Occipital lobe (tissue), 1 donor: ENCODE measurements at regions not wholly inside any gene's neighbourhood (a gene's known extent, or its start where the extent isn't known, plus 50 kb on each side); places are given as distances from the start of the nearest gene placed in this dataset.

Source experiments
- DNase-seq: peaks from one replicate; lab custom pipeline; 2025; lab: John Stamatoyannopoulos, UW

DNA sequence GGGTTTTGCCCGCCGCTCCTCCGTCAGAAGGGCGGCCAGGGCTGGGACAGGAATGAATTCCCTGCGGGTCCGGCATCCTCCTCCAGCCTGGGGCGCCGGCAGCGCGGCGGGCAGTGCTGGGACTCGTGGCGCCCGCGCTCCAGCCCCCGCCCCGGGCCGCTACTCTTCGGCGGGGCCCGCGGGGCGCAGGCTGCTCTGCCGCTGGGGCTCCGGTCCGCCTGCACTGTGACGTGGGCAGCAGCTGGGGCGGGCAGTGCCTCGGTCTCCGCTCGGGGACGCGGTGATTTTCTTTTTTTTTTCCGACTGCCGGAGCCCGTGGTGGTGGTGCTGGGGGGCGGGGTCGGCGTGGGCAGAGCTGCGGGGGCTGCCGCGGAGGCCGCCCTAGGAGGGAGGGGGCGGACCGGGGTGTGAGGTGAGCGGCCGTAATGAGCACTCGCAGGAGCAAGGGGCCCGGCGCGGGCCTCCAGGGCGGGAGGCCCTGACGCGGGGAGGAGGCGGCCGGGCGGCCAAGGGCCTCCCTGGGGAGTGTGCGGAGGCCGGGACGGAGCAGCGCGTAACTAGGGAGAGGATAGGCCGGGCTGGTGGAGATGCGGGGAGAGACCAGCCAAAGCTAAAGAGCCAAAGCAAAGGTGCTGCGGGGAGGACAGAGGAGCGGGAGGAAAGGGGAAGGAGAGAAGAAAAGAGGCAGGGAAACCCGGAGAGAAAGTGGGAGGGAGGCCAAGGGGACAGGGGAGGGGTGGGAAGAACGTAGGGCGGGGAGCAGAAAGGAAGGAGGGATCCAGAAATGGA lies 73.3 kb upstream of the ZBED5 start:
- peak; percentile 72 for DNase-seq

DNA sequence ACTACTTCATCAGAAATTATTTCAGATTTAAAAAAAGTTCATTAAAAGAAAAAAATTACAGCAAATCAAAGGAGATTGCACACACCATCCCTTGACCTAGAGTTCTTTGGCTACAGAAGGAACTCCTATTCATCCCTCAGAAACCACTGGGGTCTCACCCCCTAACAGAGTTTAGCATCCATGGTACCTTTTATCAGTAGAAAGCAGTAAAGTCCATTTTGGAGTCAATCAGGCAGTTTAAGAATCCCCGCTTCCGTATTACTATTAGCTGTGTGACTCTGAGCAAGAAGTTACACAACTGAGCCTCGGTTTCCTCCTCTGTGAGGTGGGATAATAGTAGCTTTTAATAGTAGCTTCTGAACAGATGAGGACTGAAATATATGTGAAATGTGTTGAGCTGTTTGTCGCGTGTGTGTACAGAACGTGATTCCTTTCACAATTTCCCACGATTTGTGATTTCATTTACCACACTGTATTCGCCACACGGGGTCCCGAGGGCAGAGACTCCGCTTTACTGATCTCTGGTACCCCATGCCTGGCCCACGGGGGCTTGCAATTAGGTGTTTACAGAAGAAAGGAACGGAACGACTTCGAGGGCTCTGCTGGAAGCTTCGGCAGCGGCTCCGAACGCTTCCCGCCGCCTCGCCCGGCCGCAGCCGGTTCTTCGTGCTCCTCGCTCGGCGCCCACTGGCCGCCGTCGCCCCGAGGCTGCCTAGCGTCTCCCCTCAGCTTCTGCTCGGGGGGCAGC lies 72.5 kb upstream of the ZBED5 start:
- no peak for DNase-seq

DNA sequence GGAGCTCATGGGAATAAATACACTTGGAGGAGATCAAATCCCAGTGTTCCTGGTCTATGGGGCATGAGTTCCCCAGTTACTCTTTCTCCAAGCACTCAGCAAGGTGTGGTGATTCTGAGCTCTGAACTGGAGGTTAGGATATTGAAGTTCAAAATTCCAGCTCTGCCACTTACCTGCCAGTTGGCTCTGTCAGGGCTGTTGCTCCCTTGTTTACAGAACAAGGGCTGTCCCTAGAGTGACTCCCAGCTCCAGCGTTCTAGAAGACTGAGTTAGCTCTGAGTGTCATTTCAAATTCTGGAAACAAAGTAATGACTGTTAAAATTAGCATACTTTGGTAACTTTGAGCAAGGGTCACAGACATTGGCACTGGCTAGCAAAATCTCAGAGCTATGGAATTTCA lies 69.7 kb upstream of the ZBED5 start:
- DNase-seq = no peak

DNA sequence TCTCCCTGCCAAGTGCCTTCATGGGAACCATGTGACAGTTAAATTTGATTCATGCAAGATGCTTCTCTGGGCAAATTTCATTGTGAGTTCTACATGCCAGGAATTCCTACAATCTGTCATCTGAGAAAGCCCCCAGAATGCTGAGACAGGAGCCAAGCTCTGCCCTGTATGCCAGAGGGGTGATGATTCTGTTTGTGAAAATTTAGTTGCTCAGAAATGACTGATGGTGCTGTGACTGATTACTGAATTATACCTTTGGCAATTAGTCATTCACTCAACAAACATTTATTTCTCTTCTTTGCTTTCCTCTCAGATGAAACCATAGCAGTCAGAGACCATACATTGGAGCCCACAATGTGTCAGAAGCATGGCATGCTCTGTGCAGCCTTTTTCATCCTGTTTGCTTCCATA lies 69.0 kb upstream of the ZBED5 start:
- no peak for DNase-seq

DNA sequence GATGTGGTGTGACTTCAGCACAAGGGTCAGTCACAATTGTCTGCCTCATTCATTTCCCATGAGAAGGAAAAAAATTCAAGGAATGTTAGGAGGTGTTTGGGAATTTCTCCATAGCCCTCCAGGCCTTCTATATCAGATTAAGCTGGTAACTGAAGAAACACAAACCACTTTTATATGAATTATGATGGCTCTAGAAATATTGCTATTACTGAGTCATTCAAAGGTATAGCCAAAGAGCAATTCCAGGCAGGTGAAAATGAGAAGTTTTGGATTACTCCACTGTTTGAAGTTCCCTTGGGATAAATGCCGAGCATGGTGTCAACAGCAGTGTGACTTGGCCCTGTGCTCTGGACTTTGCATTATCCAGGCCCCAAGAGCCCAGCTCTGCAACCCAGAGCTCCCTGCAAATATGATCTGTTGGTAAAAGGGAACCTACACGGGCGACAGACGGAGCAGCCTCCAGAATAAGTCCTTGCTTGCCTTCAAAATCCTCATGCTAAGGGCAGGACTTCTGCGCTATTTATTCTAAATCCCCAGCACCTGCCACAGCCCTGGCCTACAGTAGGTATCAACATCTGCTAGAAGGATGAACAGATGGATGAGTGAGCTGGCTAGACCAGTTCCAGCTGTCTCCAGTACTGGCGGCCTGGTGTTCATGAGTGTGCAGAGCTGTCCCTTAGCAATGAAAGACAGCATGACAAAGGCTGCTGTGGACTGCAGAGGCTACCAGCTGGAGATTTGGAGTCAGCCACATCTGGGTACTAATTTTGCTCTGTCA lies 67.5 kb upstream of the ZBED5 start:
- no peak for DNase-seq

DNA sequence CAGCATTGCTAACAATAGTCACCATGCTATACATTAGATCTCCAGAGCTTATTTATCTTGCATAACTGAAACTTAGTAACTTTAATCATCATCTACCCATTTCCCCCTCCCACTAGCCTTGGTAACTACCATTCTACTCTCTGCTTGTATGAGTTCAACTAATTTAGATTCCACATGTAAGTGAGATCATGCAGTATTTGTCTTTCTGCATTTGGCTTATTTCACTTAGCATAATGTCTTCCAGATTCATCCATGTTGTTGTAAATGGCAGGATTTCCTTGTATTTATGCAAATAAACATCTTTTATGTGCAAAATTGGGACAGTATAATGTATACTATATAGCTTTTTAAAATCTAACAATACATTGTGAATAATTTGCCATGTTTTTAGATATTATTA lies 66.0 kb upstream of the ZBED5 start:
- DNase-seq = no peak

DNA sequence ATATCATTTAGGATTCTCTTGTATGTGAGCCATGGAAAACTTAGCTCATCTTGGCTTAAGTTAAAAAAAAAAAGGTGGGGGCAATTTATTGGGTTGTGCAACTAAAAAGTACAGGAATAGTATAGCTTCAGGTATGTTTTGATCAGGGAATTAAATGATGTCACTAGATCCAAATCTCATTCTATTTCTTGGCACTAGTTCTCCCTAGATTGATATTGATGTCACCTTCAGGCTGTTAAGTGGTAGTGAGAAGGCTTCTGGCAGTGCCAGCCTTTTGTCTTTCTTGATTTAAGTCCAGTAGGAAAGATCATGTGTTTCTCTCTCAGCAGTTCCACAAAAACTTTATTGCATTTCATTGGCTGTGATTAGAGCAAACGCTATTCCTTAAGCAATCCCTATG lies 65.0 kb upstream of the ZBED5 start:
- no peak for DNase-seq

DNA sequence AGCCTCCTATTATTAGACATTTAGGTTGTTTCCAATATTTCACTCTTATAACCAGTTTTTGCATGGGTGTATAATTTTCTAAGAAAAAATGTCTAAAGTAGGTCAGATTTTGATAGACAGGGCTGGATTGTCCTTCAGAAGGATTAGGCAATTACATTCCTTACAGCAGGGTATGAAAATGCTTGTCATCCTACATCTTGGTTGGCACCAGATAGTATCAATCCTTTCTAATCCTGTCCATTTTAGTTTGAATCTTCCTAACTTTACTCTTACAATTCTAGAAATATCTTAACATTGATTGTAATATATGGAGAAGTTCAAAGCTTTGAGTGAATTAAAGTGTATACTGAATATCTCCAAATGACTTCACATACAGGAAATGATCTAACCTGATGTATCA lies 63.0 kb upstream of the ZBED5 start:
- DNase-seq = no peak

DNA sequence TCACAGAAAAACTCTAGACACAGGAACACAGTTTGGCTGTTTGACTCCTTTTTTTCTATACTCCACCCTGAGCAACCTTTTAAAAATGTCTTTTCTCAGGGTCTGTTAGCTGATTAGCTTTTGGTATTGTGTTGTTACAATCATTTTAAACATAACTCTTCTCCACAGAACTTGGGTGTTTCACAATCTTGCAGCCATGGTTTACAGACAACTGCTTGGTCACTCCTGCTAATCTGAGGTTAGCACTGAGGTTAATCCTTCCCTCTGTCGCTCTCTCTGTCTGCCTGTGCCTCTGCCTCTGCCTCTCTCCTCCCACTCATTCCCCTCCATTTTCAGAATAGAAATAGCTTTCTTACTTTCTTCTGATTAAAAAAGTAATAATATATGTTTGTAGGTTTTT lies 62.4 kb upstream of the ZBED5 start:
- DNase-seq = no peak

DNA sequence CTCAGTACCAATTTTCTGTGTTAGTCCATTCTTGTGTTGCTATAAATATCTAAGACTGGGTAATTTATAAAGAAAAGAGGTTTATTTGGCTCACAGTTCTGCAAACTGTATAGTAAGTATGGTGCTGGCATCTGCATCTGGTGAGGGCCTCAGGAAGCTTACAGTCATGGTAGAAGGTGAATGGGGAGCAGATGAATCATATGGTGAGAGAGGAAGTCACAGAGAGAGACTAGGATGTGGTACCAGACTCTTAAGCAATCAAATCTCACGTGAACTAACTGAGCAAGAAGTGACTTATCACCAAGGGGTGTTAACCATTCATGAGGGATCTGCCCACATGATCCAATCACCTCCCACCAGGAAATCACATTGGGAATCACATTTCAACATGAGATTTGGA lies 60.8 kb upstream of the ZBED5 start:
- DNase-seq = no peak

DNA sequence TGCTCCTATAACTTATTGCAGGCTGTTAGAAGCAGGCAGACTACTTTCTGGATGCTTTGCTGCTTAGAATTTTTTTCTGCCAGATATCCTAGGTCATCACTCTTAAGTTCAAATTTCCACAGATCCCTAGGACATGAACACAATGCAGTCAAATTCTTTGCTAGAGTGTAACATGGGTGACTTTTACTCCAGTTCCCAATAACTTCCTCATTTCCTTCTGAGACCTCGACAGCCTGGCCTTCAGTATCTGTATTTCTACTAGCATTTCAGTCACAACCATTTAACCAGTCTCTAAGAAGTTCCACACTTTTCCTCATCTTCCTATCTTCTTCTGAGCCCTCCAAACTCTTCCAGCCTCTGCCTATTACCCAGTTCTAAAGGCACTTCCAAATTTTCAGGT lies 60.4 kb upstream of the ZBED5 start:
- DNase-seq = no peak

DNA sequence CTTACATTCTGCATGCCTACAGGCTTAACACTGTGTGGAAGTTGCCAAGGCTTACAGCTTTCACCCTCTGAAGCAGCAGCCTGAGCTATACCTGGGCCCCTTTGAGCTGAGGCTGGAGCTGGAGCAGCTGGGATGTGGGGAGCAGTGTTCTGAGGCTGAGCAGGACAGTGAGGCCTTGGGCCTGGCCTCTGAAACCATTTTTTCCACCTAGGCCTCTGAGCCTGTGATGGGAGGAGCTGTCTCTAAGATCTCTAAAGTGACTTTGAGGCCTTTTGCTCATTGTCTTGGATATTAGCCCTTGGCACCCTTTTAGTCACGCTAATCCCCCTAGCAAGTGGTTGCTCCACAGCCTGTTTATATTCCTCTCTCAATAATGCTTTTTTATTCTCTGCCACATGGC lies 59.9 kb upstream of the ZBED5 start:
- DNase-seq = no peak

DNA sequence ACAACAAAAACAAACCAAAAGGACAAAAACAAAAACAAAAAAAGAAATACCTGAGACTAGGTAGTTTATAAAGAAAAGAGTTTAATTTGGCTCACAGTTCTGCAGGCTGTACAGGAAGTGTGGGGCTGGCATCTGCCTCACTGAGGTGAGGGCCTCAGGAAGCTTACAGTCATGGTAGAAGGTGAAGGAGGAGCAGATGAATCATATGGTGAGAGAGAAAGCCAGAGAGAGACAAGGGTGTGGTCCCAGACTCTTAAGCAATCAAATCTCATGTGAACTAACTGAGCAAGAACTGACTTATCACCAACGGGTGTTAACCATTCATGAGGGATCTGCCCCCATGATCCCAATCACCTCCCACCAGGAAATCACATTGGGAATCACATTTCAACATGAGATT lies 58.8 kb upstream of the ZBED5 start:
- no peak for DNase-seq

DNA sequence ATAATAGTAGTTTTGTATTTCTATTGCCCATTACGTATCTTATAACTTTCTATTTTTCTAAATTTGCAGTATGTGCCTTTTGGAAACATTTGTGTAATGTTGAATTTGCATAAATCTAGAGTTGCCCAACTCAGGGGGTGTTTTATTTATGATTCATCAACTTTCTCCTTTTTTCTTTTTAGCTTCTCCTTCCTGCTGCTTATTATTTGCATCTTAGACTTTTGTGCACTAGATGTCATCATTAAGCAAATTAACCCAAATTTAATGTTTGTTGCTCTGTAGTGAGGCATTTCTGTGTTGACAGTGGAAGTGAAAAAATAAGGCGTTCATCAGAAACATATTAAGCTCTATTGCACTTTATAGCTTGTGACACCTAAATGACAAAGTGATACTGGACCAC lies 56.2 kb upstream of the ZBED5 start:
- DNase-seq = no peak

DNA sequence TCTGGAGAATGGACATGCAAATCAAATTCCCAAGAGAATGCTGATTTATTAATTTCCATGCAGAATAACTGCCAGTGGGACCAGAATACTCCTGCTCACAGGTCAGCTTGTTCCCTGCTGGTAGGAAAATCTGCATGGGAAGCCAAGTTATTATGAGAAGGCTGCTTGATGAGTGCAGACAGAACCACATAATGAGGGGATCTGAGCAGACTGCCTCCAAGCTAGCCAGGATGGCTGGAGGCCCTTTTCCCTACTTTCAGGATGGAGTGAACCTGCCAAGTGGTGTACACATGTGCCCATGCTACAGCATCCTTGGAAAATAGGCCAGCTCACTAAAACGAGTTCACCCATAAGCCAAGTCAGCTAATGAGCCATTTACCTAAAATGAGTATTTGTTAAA lies 55.2 kb upstream of the ZBED5 start:
- no peak for DNase-seq

DNA sequence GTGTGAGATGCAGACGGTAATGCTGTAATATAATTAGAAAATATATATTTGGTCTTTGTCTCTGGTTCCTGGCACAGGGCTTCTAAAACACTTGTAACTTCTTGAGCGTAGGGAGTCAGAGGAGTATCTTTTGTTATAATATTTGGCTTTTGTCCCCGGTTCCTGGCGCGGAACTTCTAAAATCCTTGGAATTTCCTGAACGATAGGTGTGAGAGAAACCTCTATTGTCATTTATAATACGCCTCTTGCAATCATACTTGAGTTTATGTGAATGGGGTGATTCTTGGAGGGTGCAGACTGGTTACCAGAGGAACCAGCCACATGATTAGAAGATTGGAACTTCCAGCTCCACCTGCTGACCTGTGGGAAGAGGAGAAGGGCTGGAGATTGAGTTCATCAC lies 54.1 kb upstream of the ZBED5 start:
- no peak for DNase-seq

DNA sequence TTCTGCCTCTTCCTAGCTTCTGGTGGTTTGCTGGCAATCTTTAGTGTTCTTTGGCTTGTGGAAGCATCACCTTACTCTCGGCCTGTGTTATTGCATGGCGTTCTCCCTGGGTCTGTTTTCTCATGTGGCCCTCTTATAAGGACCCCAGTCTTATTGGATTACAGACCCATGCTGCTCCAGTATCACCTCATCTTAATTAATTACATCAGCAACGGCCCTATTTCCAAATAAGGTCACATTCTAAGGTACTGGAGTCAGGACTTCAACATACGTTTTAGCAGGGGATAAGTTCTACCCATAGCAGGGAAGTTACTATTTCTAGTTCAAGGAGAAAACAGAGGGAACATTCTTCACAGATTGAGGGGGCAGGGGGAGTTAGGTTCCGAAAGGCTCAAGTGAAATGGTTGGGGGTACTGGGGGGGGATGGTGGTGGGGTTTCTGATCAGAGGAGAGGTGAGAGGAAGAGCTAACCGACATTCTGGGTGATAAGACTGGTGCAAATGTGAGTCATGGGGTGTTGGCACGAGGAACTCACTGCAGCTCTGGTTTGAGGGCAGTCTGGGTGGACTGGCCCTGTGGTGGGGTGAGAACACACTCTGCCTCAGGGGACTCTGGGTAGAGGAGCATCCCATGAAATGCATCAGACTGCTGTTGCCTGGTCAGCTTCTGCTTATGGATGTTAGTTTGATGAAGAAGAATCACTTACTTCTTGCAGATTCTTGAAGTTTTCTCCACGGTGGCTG lies 51.5 kb upstream of the ZBED5 start:
- no peak for DNase-seq

DNA sequence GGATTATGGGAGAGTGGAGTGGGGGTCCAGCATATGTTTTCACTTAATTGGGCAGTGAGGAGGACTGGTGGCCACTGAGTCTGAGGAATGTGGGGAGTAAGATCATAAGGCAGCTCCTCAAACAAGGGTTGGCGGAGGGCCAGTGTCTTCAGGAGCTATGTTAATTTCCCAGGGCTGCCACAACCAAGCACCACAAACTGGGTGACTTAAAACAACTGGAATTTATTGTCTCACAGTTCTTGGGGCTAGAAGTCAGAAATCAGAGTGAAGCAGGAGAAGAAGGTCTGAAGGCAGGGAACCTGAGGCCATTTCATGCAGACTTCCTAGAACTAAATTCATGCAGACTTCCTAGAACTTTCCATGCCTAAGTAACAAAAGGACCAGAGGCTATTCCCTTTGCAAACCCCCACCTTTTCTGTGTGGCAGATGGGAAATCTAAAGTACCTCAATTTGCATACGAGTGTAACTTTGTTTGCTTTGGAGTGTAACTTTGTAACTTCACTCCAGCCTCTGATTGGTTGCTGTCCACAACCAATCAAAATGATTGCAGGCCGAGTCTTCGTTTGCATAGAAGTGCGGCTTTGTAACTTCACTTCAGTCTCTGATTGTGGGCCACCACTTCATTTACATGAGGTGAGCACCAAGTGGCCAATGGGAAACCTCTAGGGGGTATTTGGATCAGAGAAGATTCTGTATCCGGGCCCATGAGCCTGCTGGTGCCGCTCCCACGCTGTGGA lies 50.5 kb upstream of the ZBED5 start:
- DNase-seq = no peak
